Stimulated activated CD8-positive, alpha-beta memory T cell treated with anti-CD3 and anti-CD28 coated beads, Interleukin-15, amount 100 ng/mL, for 24 hours (primary cell): ENCODE measurements at regions not wholly inside any gene's neighbourhood (a gene's known extent, or its start where the extent isn't known, plus 50 kb on each side); places are given as distances from the start of the nearest gene placed in this dataset.

ENCODE experiments used
- DNase-seq: peaks from one replicate; pipeline ENCODE4 v3.0.0-alpha.2; 2020; ENCODE audit warnings: low read depth

DNA sequence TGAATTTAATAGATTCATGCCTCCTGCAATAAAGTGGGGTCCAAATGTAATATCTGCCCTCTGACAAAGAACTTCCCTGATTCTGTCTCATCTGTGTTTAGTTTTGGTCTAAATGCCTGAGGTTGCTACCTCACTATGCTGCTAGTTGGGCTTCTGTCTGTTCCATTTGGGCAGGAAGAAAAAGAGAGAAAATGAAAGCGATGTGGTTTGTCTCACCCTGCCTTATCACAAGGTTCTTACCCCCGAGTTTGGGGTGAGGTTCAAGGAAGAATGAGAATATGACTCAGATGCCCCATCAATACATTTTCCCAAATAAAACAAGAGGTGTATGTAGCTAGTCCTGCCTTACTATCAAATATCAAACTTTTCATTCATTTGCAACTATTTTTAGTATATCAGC, 132.1 kb upstream of the MTAP start:
- no peak for DNase-seq

DNA sequence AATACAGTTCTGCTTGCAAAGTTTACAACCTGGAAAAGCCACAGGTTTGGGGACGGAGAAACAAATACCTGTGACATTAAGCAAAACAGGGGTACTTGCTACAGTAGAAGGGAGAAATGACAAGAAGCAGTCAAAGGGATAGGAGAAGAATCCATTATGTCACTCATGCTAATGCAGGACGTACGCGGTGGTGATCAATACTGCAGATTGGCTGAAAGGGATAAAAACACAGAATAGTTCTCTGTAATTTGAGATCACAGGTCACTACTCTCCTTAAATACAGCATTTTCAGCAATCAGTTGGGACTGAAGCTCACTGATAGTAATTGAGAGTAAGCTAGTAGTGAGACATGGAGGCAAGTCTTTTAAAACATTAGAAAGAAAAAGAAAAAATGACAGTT, 130.3 kb upstream of the MTAP start:
- no peak for DNase-seq

- DNase-seq: no peak
Measured at GRCh38 chr9:21672761-21673160, 129.7 kb upstream of the MTAP start.

- DNase-seq: no peak
Measured at GRCh38 chr9:21674894-21675293, 127.5 kb upstream of the MTAP start.

DNA sequence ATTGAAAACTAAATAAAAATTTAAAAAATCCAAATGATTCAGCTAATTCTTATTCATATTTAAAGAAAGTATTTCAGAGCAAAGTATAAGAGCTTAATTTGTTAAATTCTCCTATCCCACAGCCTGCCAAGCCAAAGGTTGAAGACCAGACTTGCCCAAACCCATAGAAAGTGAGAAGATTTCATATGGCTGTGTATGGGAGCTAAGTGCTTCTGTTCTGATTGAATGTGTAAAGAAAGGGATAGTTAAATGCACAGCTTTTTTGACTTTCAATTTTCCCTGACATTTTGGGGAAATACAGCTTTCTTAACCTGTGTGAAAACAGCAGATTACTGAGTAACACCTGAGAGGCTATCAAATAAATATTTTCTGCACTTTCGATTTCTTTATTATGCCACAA, 125.0 kb upstream of the MTAP start:
- no peak for DNase-seq

GRCh38 chr9:21677834-21678233, 124.6 kb upstream of the MTAP start:
- no peak for DNase-seq

DNA sequence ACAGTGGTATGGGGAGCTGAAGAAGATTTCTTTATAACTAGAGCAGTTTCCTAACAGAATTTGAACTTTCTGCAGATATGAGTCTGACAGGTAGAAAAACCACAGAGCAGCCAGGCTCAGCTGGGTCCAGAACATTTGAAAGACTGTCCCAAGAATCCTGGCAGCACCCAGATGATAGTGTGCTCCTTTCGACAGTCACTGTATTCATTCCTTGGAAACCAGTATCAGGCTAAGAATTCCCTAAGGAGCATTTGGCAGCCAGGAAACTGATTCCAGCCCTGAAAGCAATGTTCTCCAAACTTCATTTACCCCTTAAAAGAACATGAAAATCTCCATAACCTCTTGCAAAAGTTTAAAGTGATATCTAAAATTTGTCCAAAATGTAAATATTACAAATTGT, 123.0 kb upstream of the MTAP start:
- DNase-seq: no peak

GRCh38 chr9:21680590-21680989, 121.8 kb upstream of the MTAP start:
- DNase-seq: no peak

GRCh38 chr9:21681641-21682040, 120.8 kb upstream of the MTAP start:
- DNase-seq: no peak

- DNase-seq: no peak
Measured at GRCh38 chr9:21682381-21682780, 120.1 kb upstream of the MTAP start.

DNA sequence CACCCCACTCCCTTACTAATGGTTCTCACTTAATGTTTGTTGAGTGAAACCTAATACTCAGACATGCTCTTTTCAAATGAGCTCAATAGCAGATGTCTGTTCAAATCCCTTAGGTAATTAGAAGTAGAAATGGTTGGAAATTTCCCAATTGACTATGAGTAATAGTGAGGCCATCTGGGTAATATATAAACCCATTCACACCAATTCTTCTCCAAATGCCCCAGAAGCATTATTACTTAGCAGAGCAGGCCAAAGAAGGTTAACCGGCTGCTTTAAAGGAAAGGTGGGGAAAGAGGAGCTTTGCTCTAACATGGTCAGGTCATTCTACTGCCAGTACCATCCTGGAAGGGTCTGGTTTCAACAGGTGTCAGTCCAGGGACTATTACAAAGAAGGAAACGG, 119.5 kb upstream of the MTAP start:
- no peak for DNase-seq

- no peak for DNase-seq
Measured at GRCh38 chr9:21683484-21684175, 118.8 kb upstream of the MTAP start.

DNA sequence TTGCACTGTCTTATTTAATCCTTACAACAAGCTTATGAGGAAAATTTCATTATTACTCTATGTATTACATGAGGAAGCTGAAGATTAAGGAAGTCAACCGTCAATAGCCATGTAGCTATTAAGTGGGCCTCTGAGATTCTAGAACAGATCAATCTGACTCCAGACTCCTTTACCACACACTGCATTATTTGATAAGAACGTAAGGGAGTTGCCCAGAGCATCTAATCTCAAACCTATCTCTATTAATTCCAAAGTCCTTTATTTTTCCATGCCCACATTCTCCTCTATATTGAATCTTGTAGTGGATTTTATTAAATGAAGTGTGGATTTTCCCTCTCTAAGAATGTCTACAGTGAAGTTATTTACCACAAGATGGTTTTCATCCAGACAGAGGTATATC, 118.2 kb upstream of the MTAP start:
- no peak for DNase-seq

DNA sequence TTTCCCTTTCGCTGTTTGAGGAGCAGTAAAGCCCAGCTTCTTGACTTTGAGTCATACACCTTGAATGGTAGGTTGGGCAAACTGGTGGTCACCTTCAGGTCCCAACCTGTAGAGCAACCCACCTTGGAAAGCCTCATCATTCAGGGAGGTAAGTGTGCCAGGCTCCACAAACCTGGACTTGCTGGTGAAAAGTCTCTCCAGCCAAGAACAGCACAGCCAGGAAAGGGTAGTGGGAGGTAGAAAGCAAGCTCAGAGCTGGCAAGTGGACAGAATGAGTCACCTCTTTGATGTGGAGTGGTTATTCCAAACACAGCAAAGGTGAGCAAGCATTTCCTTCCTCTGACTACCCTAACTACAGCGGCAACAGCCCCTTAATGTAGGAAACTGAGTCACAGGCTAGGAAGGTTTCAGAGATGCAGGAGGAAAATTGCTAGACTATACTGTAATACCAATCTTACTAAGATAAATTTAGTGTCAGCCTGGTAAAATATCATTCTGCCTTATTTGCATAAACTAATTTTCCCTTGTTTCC, 117.5 kb upstream of the MTAP start:
- DNase-seq: no peak

DNA sequence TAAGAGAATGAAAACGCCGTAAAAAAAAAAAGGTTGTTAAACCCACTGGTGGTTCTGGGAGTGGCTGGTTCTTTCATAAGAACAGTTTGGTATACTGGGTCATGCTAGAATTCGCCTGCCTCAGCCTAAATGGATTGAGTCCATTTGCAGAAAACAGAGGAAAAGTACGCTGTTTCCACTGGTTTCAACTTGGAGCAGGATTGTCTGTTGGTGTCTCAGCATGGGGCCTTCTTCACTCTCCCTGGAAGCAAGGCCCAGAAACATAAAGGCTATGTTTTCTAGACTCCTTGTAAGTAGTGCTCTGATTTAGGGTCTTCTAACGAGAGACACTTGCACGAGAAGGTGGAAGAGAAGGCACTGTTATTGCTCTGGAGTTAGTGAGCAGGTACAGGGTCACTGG, 116.9 kb upstream of the MTAP start:
- DNase-seq: no peak

GRCh38 chr9:21686738-21687137, 115.7 kb upstream of the MTAP start:
- DNase-seq: no peak

DNA sequence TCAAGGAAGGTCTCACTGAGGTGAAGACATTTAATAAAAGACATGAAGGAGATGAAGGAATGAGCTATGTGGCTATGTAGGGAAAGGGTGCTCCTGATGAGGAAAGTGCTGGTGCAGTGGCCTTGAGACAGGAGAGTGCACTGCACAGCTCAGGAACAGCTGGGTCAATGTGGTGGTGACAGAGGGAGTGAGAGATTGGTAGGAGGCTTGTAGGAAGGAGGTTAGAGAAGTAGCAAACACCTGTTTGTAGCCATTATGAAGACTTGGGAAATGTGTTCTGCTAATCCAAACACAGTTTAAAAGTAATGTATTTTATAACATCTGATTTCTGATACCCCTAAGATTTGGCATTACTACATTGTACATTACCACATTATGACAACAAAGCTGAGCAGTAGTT, 115.1 kb upstream of the MTAP start:
- no peak for DNase-seq

DNA sequence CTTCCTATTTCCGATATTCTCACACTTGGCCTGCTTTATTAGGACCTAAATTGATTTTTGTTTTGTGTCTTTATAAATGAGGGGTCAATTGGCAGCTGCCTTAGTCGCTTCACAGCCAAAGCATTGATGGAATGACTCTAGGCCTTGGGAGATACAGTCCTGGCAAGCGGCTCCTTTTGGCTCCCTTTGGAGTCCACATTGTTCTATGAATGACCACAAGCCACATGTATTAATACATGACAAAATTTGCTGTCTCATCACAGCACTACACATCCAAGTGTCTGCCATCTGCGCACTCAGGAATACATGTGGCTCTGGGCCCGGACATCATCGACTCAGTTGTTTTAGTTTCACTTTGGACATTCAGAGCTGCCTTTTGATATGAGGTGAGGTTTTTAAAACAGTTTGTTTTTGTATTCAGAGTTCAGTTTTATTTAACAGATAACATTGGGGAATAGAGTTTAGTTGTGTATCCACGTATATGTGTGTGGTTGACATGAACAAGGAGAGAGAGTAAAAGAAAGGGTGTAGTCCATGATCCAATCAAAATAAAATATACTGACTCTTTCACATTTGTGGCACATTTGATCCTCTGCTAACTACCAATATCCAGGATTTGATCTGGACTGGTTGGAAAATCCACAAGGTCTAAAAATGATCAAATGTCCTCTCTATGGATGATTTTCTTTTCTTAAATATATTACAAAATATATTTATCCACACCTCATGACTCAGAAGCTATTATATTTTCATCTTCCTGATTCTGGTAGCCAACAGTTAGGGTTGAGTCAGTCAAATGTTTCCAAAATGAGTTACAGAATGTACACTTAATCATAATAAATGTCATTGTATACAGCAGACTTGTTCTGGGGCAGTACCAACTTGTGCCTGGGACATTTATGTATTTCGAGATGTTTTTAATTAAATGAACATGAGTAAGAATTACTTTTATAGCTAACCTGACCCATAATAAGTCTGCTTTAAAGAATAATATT, 114.0 kb upstream of the MTAP start:
- no peak for DNase-seq

- DNase-seq: no peak
Measured at GRCh38 chr9:21689854-21690253, 112.6 kb upstream of the MTAP start.

GRCh38 chr9:21690561-21690960, 111.9 kb upstream of the MTAP start:
- DNase-seq: no peak

DNA sequence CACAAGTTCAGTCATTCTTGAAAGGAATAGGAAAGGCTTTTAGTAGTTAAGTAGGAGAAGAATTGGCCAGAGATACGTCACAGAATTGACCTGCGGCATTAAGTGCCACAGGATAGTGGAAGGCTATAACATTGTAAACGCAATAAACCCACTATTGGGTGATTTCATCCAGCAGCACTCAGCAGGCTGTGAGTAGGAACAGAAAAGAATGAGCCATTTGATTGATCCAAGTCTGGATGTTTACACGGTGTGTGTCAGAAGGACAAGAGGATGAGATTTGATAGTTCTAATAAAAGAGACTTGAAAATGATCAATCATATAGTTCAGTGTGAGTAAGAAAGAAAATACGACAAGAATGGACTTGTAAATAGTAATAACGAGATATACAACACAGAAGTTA, 110.0 kb upstream of the MTAP start:
- no peak for DNase-seq

DNA sequence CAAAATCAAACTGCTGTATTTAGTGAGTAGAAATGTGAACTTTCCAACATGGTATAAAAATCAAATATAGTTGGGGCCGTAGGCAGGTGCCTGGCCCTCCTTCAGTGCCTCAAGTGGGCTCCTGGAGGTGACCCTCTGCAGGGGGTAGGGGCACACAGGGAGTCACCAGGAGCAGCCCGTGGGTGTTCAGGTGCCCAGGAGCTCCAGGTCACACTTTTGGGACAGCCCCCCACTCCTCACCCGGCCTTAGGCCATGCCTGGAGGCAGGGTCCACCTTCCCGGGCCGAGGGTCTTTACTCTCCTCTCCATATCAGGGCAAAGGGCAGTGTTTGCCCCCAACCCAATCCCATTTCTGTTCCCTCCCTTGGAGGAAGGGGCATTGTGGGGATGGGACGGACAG, 108.0 kb upstream of the MTAP start:
- DNase-seq: no peak

DNA sequence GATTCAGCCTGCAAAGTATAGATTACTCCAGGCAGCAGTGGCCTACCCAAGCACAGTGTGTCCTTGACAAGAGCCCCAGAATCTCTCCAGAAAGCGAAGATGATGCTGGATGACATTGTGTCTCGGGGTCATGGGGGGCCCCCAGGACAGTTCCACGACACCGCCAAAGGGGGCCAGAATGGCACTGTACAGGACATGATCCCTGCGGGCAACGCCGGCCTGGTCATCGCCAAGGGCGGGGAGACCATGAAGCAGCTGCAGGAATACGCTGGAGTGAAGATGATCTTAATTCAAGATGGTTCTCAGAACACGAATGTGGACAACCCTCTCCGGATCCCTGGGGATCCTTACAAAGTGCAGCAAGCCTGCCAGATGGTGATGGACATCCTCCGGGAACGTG, 107.0 kb upstream of the MTAP start:
- no peak for DNase-seq
